Omental fat pad (tissue), 3 donors: ENCODE measurements at regions not wholly inside any gene's neighbourhood (a gene's known extent, or its start where the extent isn't known, plus 50 kb on each side); places are given as distances from the start of the nearest gene placed in this dataset.

ENCODE experiments used
- ATAC-seq: fragments of 150-250 bp; one replicate; pipeline ENCODE4 v1.9.1; 2016; ENCODE audit warnings: mild to moderate bottlenecking, moderate library complexity; ENCODE audit not compliant: low FRiP score
- DNase-seq: peaks from one replicate; pipeline ENCODE4 v3.0.0-alpha.2; 2019; ENCODE audit warnings: low spot score
- CTCF ChIP-seq, 3 donors: fragments of 450-650 bp; IDR thresholded peaks; one replicate each; pipeline ENCODE4 v1.5.1; 2016 to 2017; ENCODE audit warnings: antibody characterized with exemption in 3 of 3, mild to moderate bottlenecking in 3 of 3, moderate library complexity in 2 of 3

GRCh38 chr6:19434065-19434464 lies 403.1 kb upstream of the ID4 start:
- ATAC-seq (no peak), DNase-seq (no peak)
- TF ChIP-seq CTCF (IDR thresholded peaks at IDR 0.05) = no peak

DNA sequence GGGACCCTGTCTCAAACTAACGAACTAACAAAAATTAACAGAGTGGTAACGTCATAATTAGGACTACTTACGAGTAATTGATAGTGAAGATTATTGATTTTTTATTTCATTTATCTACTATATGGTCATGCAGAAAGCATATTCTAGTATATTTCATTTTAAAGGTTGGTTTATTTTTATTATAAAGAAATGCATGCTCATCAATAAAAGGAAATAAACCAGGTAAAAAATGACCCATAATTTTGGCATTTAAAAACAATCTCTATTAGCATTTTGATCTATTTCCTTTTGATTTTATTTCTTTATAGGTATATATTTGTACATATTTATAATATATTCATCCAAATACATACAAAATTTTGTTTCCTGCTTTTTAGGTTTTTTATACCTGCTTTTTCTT lies 401.4 kb upstream of the ID4 start:
- TF ChIP-seq CTCF (IDR thresholded peaks at IDR 0.05) = no peak
- DNase-seq (no peak), ATAC-seq (no peak)

DNA sequence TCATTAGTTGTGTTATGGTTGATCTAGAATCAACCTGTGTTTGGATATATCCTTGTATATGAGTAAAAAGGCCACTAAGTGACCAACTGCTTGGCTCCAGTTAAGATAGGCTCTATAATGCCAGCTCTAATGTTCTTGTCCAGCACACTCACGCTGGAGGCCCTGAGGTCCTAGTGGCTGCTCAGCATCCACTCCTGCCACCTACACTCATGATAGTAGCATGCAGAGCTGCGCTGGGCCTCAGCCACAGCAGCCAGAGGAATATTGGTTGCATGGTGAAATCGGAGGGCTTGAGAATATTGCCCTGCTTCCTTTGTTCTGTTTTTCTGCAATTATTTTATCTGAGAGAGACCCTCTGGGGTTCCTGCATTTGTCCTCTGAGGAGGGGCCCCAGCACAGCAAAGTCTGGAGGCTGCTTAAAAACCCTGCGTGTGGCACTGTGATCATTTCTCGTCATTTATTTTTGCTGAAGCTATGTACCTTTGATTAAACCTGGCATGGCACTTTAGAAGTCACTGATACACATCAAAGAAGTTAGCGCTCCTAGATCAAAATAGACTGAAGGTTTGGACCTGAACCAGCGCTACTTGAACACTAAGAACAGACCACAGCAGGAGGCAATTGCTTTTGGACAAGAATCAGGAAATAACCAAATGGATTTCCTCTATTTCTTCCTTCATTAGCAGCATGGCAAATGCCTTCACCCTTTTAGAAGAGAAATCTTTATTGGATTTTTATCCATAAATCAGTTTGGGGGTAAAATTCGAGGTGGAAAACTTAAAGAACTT lies 398.4 kb upstream of the ID4 start:
- DNase-seq (no peak), ATAC-seq (no peak)
- TF ChIP-seq CTCF (IDR thresholded peaks at IDR 0.05) = no peak

DNA sequence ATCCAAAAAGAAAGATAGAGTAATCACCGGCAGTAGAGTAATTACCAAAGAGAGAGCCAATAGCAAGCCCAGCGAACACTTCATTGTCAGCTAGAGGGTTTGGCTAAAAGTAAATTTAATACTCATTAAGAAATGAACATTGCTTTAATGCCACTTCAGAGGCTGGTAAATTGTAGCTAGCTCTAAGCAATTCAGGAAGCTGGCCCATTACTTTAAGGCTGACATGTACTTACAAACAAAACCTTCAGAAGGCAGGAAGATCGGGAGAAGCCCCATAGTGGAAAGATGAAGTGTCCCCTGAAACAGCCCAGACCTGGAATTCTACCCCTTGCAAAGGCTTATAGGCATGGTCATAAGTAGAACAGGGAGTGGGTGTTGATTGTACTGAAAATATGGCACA lies 396.6 kb upstream of the ID4 start:
- no peak for DNase-seq
- TF ChIP-seq CTCF (IDR thresholded peaks at IDR 0.05) = no peak
- no peak for ATAC-seq

DNA sequence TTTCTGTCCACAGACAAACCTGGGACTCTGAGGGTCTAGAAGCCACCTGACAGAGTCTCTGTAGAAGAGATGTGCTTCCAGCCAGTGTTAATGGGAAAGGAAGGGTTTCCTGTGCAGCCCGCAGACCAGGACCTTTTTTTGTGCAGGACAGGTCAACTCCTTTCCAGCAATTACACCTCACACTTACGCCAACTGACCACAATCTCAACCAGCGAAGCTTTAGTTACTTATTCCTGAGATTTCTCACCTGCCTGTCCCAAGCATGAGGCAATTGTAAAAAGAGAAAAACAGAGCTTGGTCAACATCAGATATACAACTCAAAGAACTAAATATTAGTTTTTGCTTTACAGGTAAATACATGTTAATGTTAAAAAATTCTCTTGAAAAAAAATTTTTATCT lies 393.8 kb upstream of the ID4 start:
- no peak for DNase-seq
- TF ChIP-seq CTCF (IDR thresholded peaks at IDR 0.05) = no peak

GRCh38 chr6:19444041-19444440 lies 393.1 kb upstream of the ID4 start:
- DNase-seq (no peak), ATAC-seq (no peak)
- no peak for TF ChIP-seq CTCF (IDR thresholded peaks at IDR 0.05)

More for the DNA sequence above, 393.8 kb upstream of the ID4 start:
- ATAC-seq = no peak

DNA sequence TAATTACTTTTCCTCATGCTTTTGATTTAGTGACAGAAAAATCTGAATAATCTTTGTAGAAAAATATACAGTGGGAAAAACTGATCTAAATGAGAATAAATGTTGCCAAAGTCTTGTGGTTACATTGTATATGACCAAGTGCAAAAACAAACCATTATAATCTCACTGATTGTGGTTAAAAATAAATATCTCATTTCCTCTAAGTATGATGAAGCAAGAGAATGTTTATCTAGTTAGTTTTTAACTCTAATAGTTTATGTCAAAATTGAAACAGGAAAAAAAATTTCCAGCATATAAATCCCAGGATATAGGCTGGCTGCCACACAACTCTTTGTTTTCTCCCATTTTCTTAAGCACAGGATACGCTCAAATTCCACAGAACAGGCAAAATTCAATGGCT lies 392.7 kb upstream of the ID4 start:
- no peak for TF ChIP-seq CTCF (IDR thresholded peaks at IDR 0.05)
- DNase-seq (no peak), ATAC-seq (no peak)
